Astrocyte (in vitro differentiated cells and primary cell): ENCODE measurements at regions not wholly inside any gene's neighbourhood (a gene's known extent, or its start where the extent isn't known, plus 50 kb on each side); places are given as distances from the start of the nearest gene placed in this dataset.

Experiments
- EZH2 ChIP-seq: IDR thresholded peaks from 2 replicates; pipeline ENCODE4 v1.6.1; 2012; ENCODE audit warnings: mild to moderate bottlenecking, low read length, inconsistent platforms; ENCODE audit not compliant: insufficient read depth
- TF ChIP-seq, protein P1 (sequence below): IDR thresholded peaks from 2 replicates; pipeline ENCODE4 v1.5.1; 2011; ENCODE audit warnings: low read depth, mild to moderate bottlenecking, inconsistent platforms, low read length, moderate library complexity; ENCODE audit not compliant: insufficient read depth

DNA sequence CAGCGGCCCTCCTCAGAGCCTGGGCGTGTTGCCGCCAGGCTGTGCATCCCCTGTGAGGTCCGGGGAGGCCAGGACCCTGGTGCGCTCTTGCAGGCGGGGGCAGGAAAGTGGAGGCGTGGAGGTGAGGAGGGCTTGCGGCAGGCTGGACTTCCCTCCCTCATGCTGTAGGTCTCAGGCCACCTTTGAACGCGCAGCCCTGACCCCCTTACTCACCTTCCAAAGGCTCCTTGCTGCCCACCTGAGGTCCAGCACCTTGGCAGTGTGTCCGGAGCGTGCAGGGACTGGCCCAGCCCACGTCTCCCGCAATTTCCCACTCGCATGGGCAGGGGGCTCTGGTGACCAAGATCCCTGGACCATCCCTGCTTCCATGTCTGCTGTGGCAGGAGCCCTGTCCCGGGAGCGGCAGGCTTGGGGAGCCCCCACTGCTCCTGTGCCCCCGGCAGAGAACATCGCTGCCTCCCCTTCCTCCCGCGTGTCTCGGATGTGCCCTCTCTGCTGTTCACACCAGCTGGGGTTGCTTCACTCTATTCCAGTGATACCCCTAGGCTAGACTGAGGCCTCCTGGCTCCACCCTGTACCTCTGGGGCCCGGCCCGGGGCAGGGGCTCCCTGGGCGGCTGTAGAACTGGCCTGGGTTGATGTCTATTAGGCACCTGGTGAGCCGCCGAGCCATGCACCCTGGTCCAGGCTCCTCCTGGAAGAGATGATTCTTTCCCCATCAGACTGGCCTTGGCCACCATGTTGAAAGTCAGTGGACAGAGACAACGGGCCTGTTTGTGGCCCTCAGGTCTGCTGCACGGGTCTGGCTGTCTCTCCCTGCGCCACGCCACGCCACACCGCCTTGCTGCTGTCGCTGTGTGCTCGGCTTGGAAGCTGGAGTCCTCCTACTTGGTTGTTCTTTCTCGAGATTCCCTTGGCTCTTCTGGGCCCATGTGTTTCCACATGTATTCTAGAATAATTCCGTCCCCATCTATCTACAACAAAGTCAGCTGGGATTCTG is 95.4 kb upstream of the ADRA2C start:
- no peak for TF ChIP-seq EZH2
- TF ChIP-seq, protein P1, sequence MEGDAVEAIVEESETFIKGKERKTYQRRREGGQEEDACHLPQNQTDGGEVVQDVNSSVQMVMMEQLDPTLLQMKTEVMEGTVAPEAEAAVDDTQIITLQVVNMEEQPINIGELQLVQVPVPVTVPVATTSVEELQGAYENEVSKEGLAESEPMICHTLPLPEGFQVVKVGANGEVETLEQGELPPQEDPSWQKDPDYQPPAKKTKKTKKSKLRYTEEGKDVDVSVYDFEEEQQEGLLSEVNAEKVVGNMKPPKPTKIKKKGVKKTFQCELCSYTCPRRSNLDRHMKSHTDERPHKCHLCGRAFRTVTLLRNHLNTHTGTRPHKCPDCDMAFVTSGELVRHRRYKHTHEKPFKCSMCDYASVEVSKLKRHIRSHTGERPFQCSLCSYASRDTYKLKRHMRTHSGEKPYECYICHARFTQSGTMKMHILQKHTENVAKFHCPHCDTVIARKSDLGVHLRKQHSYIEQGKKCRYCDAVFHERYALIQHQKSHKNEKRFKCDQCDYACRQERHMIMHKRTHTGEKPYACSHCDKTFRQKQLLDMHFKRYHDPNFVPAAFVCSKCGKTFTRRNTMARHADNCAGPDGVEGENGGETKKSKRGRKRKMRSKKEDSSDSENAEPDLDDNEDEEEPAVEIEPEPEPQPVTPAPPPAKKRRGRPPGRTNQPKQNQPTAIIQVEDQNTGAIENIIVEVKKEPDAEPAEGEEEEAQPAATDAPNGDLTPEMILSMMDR = no peak
